ENCODE measurements at regions not wholly inside any gene's neighbourhood (a gene's known extent, or its start where the extent isn't known, plus 50 kb on each side); places are given as distances from the start of the nearest gene placed in this dataset.

GRCh38 chr14:97976861-97977260 lies 1179.7 kb downstream of the VRK1 start:
- Mint-ChIP-seq H3K4me3 (peak overlapping the region; percentile 92 to 94 (median 94)), H3K27ac (peak overlapping the region; percentile 95 to 97), H3K36me3 (peaks cover 23% of the 10 kb centered on the region), H3K9me3 (peaks cover 0 to under 1% (median 0%) of the 10 kb centered on the region in 3 donors), H3K27me3 (no peaks in the 10 kb centered on the region), H3K4me1 (peaks cover 68 to 80% (median 75%) of the 10 kb centered on the region in 3 donors)
- WGBS (ENCODE audit: insufficient coverage): 29% methylated on average over 4 of the region's 6 CpGs
- H3K4me1 ChIP-seq (ENCODE audit: control insufficient read depth in 1 of 2, extremely low read depth in 1 of 2, insufficient read depth in 2 of 2, low read length in 2 of 2): peaks cover 37 to 48% of the 10 kb centered on the region in 2 experiments
- DNase-seq (peak in 10 of 35 experiments; percentile 13 to 40 (median 25)), ATAC-seq (replicated peaks in 1 of 4) (no peak)
- H3K27ac ChIP-seq (ENCODE audit: low read length): peak overlapping the region; percentile 88
- H3K27me3 ChIP-seq (replicated peaks in 1 of 2; ENCODE audit: control insufficient read depth in 2 of 2, extremely low read depth in 1 of 2, insufficient read depth in 2 of 2, low read length in 1 of 2): no peaks in the 10 kb centered on the region
- peak overlapping the region; percentile 69 to 88 for H3K4me3 ChIP-seq (ENCODE audit: control insufficient read depth in 1 of 2, extremely low read depth in 1 of 2, low read length in 1 of 2)
- no peaks in the 10 kb centered on the region for H3K9me3 ChIP-seq
- CTCF ChIA-PET: interaction anchor here (0.5 to 1.3 kb wide), 5 partner anchors 17 to 1292 kb away, joined by 3 to 5 read pairs (median 3); no protein-coding TSS in a partner anchor
- POLR2A ChIA-PET: no interaction called here
- H3K36me3 ChIP-seq (ENCODE audit: control insufficient read depth in 2 of 2, extremely low read depth in 1 of 2, insufficient read depth in 1 of 2, low read length in 1 of 2): peaks cover 0 to 18% of the 10 kb centered on the region in 2 donors

GRCh38 chr14:97977651-97978261 lies 1180.6 kb downstream of the VRK1 start:
- 17% methylated on average over 11 of the region's 17 CpGs for WGBS (ENCODE audit: insufficient coverage)
- Histone ChIP-seq H3K4me1 (ENCODE audit: control insufficient read depth in 1 of 2, extremely low read depth in 1 of 2, insufficient read depth in 2 of 2, low read length in 2 of 2) (peaks cover 37 to 44% of the 10 kb centered on the region in 2 experiments), H3K4me3 (ENCODE audit: control insufficient read depth in 1 of 2, extremely low read depth in 1 of 2, low read length in 1 of 2) (peak overlapping the region; percentile 69 to 88), H3K9me3 (no peaks in the 10 kb centered on the region), H3K36me3 (ENCODE audit: control insufficient read depth in 2 of 2, extremely low read depth in 1 of 2, insufficient read depth in 1 of 2, low read length in 1 of 2) (peaks cover 0 to 11% of the 10 kb centered on the region in 2 donors), H3K27ac (ENCODE audit: low read length) (peak overlapping the region; percentile 88), H3K27me3 (replicated peaks in 1 of 2; ENCODE audit: control insufficient read depth in 2 of 2, extremely low read depth in 1 of 2, insufficient read depth in 2 of 2, low read length in 1 of 2) (no peaks in the 10 kb centered on the region)
- DNase-seq (peak; percentile 62 to 85 (median 75)), ATAC-seq (replicated peaks in 1 of 4) (peak; percentile 84 to 86 (median 86))
- peaks cover 59 to 71% (median 66%) of the 10 kb centered on the region in 3 donors for H3K4me1 Mint-ChIP-seq
- peak overlapping the region; percentile 92 to 94 (median 94) for H3K4me3 Mint-ChIP-seq
- ChIA-PET POLR2A (interaction anchor here (0.6 to 1.0 kb wide), 4 partner anchors 9 to 1230 kb away, joined by 3 to 4 read pairs (median 3); no protein-coding TSS in a partner anchor), CTCF (interaction anchor here (0.5 to 2.7 kb wide), 22 partner anchors 12 to 1438 kb away, joined by 3 to 12 read pairs (median 4); partner anchors contain the start of gene BCL11B (in 2 of the 2))
- no peaks in the 10 kb centered on the region for H3K27me3 Mint-ChIP-seq
- H3K36me3 Mint-ChIP-seq: peaks cover 14% of the 10 kb centered on the region
- H3K27ac Mint-ChIP-seq: peak overlapping the region; percentile 95 to 97
- no peaks in the 10 kb centered on the region for H3K9me3 Mint-ChIP-seq

GRCh38 chr14:97978341-97978740 lies 1181.2 kb downstream of the VRK1 start:
- ChIA-PET CTCF (interaction anchor here (0.6 to 2.7 kb wide), 22 partner anchors 12 to 1437 kb away, joined by 3 to 12 read pairs (median 4); partner anchors contain the start of gene BCL11B (in 2 of the 2)), POLR2A (interaction anchor here in 1 of 2 donors (0.7 to 1.0 kb wide), 2 partner anchors 17 to 93 kb away, joined by 3 to 4 read pairs; no protein-coding TSS in a partner anchor)
- peak; percentile 75 to 81 (median 78) for ATAC-seq (replicated peaks in 1 of 4)
- H3K27ac Mint-ChIP-seq: peak overlapping the region; percentile 95 to 97
- DNase-seq: peak; percentile 45 to 86 (median 62)
- Histone ChIP-seq H3K27me3 (replicated peaks in 1 of 2; ENCODE audit: control insufficient read depth in 2 of 2, extremely low read depth in 1 of 2, insufficient read depth in 2 of 2, low read length in 1 of 2) (no peaks in the 10 kb centered on the region), H3K4me1 (ENCODE audit: control insufficient read depth in 1 of 2, extremely low read depth in 1 of 2, insufficient read depth in 2 of 2, low read length in 2 of 2) (peaks cover 36 to 39% of the 10 kb centered on the region in 2 experiments), H3K36me3 (ENCODE audit: control insufficient read depth in 2 of 2, extremely low read depth in 1 of 2, insufficient read depth in 1 of 2, low read length in 1 of 2) (peaks cover 0 to 5% of the 10 kb centered on the region in 2 donors), H3K4me3 (ENCODE audit: control insufficient read depth in 1 of 2, extremely low read depth in 1 of 2, low read length in 1 of 2) (peak overlapping the region; percentile 69 to 88), H3K9me3 (no peaks in the 10 kb centered on the region), H3K27ac (ENCODE audit: low read length) (peak overlapping the region; percentile 88)
- no peaks in the 10 kb centered on the region for H3K9me3 Mint-ChIP-seq
- 0% methylated on average over 7 of the region's 9 CpGs for WGBS (ENCODE audit: insufficient coverage)
- H3K27me3 Mint-ChIP-seq: no peaks in the 10 kb centered on the region
- H3K36me3 Mint-ChIP-seq: peaks cover 11% of the 10 kb centered on the region
- H3K4me1 Mint-ChIP-seq: peaks cover 53 to 65% (median 60%) of the 10 kb centered on the region in 3 donors
- H3K4me3 Mint-ChIP-seq: peak overlapping the region; percentile 92 to 94 (median 94)

- Histone ChIP-seq H3K27ac (ENCODE audit: low read length) (peak overlapping the region; percentile 86), H3K4me1 (ENCODE audit: control insufficient read depth in 1 of 2, extremely low read depth in 1 of 2, insufficient read depth in 2 of 2, low read length in 2 of 2) (peaks cover 36 to 52% of the 10 kb centered on the region in 2 experiments), H3K4me3 (ENCODE audit: control insufficient read depth in 1 of 2, extremely low read depth in 1 of 2, low read length in 1 of 2) (no peak overlapping the region), H3K9me3 (no peaks in the 10 kb centered on the region), H3K36me3 (ENCODE audit: control insufficient read depth in 2 of 2, extremely low read depth in 1 of 2, insufficient read depth in 1 of 2, low read length in 1 of 2) (no peaks in the 10 kb centered on the region), H3K27me3 (replicated peaks in 1 of 2; ENCODE audit: control insufficient read depth in 2 of 2, extremely low read depth in 1 of 2, insufficient read depth in 2 of 2, low read length in 1 of 2) (no peaks in the 10 kb centered on the region)
- no peaks in the 10 kb centered on the region for H3K27me3 Mint-ChIP-seq
- DNase-seq (no peak), ATAC-seq (replicated peaks in 1 of 4) (peak; percentile 14 to 31 (median 28))
- peak overlapping the region; percentile 95 to 98 for H3K27ac Mint-ChIP-seq
- WGBS (ENCODE audit: insufficient coverage): 83% methylated on average over 1 of the region's 4 CpGs
- no peaks in the 10 kb centered on the region for H3K36me3 Mint-ChIP-seq
- H3K9me3 Mint-ChIP-seq: peaks cover 0 to 6% (median 0%) of the 10 kb centered on the region in 3 donors
- H3K4me1 Mint-ChIP-seq: peaks cover 75 to 79% (median 78%) of the 10 kb centered on the region in 3 donors
- CTCF ChIA-PET: interaction anchor here in 1 of 2 donors (0.9 kb wide), 1 partner anchor 17 kb away, joined by 3 read pairs; no protein-coding TSS in a partner anchor
- POLR2A ChIA-PET: interaction anchor here in 1 of 2 donors (0.5 kb wide), 1 partner anchor 144 kb away, joined by 10 read pairs; no protein-coding TSS in a partner anchor
- peak overlapping the region; percentile 39 to 62 (median 53) for H3K4me3 Mint-ChIP-seq
Measured at GRCh38 chr14:97993508-97994019, 1196.4 kb downstream of the VRK1 start.

GRCh38 chr14:97994020-97994531 lies 1196.9 kb downstream of the VRK1 start:
- H3K9me3 ChIP-seq: no peaks in the 10 kb centered on the region
- POLR2A ChIA-PET: no interaction called here
- Mint-ChIP-seq H3K27me3 (no peaks in the 10 kb centered on the region), H3K27ac (peak overlapping the region; percentile 95 to 98), H3K36me3 (no peaks in the 10 kb centered on the region), H3K4me1 (peaks cover 80 to 84% (median 83%) of the 10 kb centered on the region in 3 donors), H3K9me3 (peaks cover 0 to 6% (median 0%) of the 10 kb centered on the region in 3 donors), H3K4me3 (peak overlapping the region; percentile 39 to 62 (median 53))
- H3K27ac ChIP-seq (ENCODE audit: low read length): peak overlapping the region; percentile 86
- CTCF ChIA-PET: interaction anchor here in 1 of 2 donors (0.9 kb wide), 1 partner anchor 17 kb away, joined by 3 read pairs; no protein-coding TSS in a partner anchor
- H3K27me3 ChIP-seq (replicated peaks in 1 of 2; ENCODE audit: control insufficient read depth in 2 of 2, extremely low read depth in 1 of 2, insufficient read depth in 2 of 2, low read length in 1 of 2): no peaks in the 10 kb centered on the region
- no peaks in the 10 kb centered on the region for H3K36me3 ChIP-seq (ENCODE audit: control insufficient read depth in 2 of 2, extremely low read depth in 1 of 2, insufficient read depth in 1 of 2, low read length in 1 of 2)
- DNase-seq (peak in 28 of 35 experiments; percentile 10 to 70 (median 40)), ATAC-seq (replicated peaks in 1 of 4) (peak; percentile 89 to 92 (median 90))
- H3K4me3 ChIP-seq (ENCODE audit: control insufficient read depth in 1 of 2, extremely low read depth in 1 of 2, low read length in 1 of 2): no peak overlapping the region
- no CpG with 5 or more reads among the region's 5 CpGs for WGBS (ENCODE audit: insufficient coverage)
- H3K4me1 ChIP-seq (ENCODE audit: control insufficient read depth in 1 of 2, extremely low read depth in 1 of 2, insufficient read depth in 2 of 2, low read length in 2 of 2): peaks cover 36 to 52% of the 10 kb centered on the region in 2 experiments

GRCh38 chr14:97995038-97995437 lies 1197.9 kb downstream of the VRK1 start:
- no peak for DNase-seq
- Histone ChIP-seq H3K27me3 (replicated peaks in 1 of 2; ENCODE audit: control insufficient read depth in 2 of 2, extremely low read depth in 1 of 2, insufficient read depth in 2 of 2, low read length in 1 of 2) (no peaks in the 10 kb centered on the region), H3K4me1 (ENCODE audit: control insufficient read depth in 1 of 2, extremely low read depth in 1 of 2, insufficient read depth in 2 of 2, low read length in 2 of 2) (peaks cover 36 to 52% of the 10 kb centered on the region in 2 experiments), H3K4me3 (ENCODE audit: control insufficient read depth in 1 of 2, extremely low read depth in 1 of 2, low read length in 1 of 2) (no peak overlapping the region), H3K36me3 (ENCODE audit: control insufficient read depth in 2 of 2, extremely low read depth in 1 of 2, insufficient read depth in 1 of 2, low read length in 1 of 2) (no peaks in the 10 kb centered on the region), H3K27ac (ENCODE audit: low read length) (peak overlapping the region; percentile 86), H3K9me3 (no peaks in the 10 kb centered on the region)
- Mint-ChIP-seq H3K27me3 (no peaks in the 10 kb centered on the region), H3K36me3 (no peaks in the 10 kb centered on the region), H3K27ac (peak overlapping the region; percentile 95 to 98), H3K4me3 (peak overlapping the region in 1 of 3 donors; percentile 62), H3K4me1 (peaks cover 81 to 87% (median 83%) of the 10 kb centered on the region in 3 donors), H3K9me3 (peaks cover 0 to 6% (median 0%) of the 10 kb centered on the region in 3 donors)
- no CpG with 5 or more reads among the region's 2 CpGs for WGBS (ENCODE audit: insufficient coverage)
- ChIA-PET CTCF (interaction anchor here (0.6 to 1.0 kb wide), 2 partner anchors 17 to 208 kb away, joined by 3 to 5 read pairs; no protein-coding TSS in a partner anchor), POLR2A (interaction anchor here in 1 of 2 donors (0.7 kb wide), 1 partner anchor 17 kb away, joined by 3 read pairs; no protein-coding TSS in a partner anchor)
- ATAC-seq (replicated peaks in 1 of 4): no peak
